ENCODE measurements at regions not wholly inside any gene's neighbourhood (a gene's known extent, or its start where the extent isn't known, plus 50 kb on each side); places are given as distances from the start of the nearest gene placed in this dataset.

GRCh38 chr22:46026899-46027210 lies 49.9 kb upstream of the WNT7B start:
- peaks cover 0 to 16% (median 3%) of the 10 kb centered on the region in 4 donors for H3K4me1 ChIP-seq
- H3K4me3 ChIP-seq, result peak overlapping the region; percentile 30 to 58 (median 46)
- H3K27me3 ChIP-seq, result no peaks in the 10 kb centered on the region
- peak overlapping the region; percentile 38 to 79 (median 63) for H3K27ac ChIP-seq
- no peak for TF ChIP-seq CTCF (IDR thresholded peaks at IDR 0.05)
- TF ChIP-seq POLR2A (IDR thresholded peaks at IDR 0.05), result no peak
- no peaks in the 10 kb centered on the region for H3K9me3 ChIP-seq
- no peaks in the 10 kb centered on the region for H3K36me3 ChIP-seq
- DNase-seq, result no peak

DNA sequence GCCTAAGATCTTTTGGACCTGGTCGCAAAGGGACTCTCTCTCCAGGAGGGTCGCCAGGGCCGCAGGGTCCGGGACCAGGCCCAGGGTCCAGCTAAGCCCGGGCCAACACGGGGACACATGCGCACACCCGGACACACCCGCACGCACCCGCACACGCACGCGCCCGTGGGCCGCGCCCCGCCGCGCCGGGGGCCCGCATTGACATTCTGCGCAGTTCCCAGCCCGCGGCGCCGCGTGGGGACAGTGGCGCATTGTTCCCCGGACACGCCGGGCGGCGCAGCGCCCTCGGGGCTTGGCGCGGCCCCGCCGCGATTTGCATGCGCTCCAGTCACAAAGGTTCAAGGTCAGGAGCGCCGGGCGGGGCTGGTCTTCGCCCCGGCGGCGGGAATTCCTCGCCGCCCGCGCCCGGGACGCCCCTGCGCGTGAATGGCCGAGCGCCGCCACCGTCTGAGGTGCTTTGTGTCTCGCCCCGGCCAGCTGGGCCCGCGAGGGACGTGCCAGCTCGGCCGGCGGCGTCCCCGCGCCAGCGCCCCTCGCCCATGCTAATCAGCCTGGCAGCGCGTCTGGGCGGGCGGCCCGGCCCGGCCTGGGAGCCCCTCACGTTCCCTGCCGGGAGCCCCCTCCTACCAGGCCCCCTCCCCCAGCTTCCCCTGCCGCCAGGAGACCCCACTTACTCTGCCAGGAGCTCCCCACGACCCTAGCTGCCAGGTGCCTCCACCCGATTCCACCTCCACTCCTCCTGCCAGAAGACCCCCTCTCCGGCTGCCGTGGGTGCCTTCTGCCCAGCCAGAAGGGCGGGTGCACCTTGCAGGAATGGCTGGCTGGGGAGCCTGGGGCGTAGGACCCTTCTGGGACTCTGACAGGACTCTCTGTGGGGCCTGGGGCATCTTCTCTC lies 50.5 kb upstream of the WNT7B start:
- TF ChIP-seq CTCF (IDR thresholded peaks at IDR 0.05), result peak in 3 of 6 experiments; percentile 6 to 57 (median 51)
- TF ChIP-seq POLR2A (IDR thresholded peaks at IDR 0.05), result peak; percentile 36 to 47
- Histone ChIP-seq H3K27me3 (no peaks in the 10 kb centered on the region), H3K27ac (peak overlapping the region; percentile 38 to 79 (median 63)), H3K4me1 (peaks cover 0 to 16% (median 3%) of the 10 kb centered on the region in 4 donors), H3K9me3 (no peaks in the 10 kb centered on the region), H3K36me3 (no peaks in the 10 kb centered on the region), H3K4me3 (peak overlapping the region; percentile 30 to 58 (median 46))
- DNase-seq, result peak in 2 of 3 donors; percentile 86 to 90

DNA sequence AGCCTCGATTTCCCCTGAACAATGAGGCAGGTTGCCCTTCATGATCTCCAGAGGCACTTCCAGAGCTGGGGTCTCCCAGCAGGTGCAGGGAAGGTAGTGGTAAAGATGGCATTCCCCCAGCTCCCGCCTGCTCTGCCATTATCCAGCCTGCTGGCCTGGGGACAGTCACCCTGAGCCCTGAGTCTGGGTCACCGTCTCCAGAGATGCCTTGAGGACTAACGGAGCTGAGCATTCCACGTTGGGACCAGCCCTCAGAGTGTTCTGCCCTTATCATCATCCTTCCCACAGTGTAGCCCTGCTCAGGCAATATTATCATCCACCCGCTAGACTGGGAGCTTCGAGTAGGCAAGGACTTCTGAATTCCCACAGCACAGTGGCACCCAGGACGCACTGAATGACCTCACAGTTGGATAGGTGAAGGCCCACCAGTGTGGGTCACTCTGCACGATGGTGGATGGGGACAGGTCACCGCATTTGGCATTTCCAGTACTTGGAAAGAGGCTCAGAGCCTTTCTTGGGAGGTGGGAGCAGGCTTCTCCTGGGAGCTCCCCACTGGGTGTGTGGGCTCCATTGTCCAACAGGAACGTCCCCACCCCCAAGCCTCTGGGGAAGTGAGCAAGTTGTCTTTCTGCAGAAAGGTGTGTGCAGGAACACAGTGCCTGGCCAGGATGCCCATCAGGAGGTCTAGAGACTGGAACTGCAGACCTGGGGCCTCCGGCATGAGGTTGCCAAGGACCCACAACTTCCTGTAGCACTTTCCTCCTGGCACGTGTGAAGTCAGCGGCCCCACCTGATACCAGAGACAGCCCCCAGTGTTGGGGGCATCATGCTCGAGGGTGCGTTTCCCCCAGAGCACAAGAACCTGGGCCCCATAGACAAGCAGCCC lies 51.4 kb upstream of the WNT7B start:
- Histone ChIP-seq H3K36me3 (no peaks in the 10 kb centered on the region), H3K9me3 (no peaks in the 10 kb centered on the region), H3K27me3 (no peaks in the 10 kb centered on the region), H3K4me3 (no peak overlapping the region), H3K4me1 (peaks cover 0 to 16% (median 3%) of the 10 kb centered on the region in 4 donors), H3K27ac (peak overlapping the region; percentile 38 to 79 (median 63))
- peak in 2 of 3 donors; percentile 42 to 43 for DNase-seq
- TF ChIP-seq POLR2A (IDR thresholded peaks at IDR 0.05) (no peak), CTCF (IDR thresholded peaks at IDR 0.05) (no peak)

GRCh38 chr22:46029036-46029435 lies 52.1 kb upstream of the WNT7B start:
- H3K4me1 ChIP-seq, result peaks cover 0 to 16% (median 3%) of the 10 kb centered on the region in 4 donors
- no peak overlapping the region for H3K4me3 ChIP-seq
- peak in 1 of 3 donors; percentile 19 for DNase-seq
- no peaks in the 10 kb centered on the region for H3K9me3 ChIP-seq
- no peak overlapping the region for H3K27ac ChIP-seq
- no peak for TF ChIP-seq POLR2A (IDR thresholded peaks at IDR 0.05)
- no peak for TF ChIP-seq CTCF (IDR thresholded peaks at IDR 0.05)
- H3K36me3 ChIP-seq, result no peaks in the 10 kb centered on the region
- no peaks in the 10 kb centered on the region for H3K27me3 ChIP-seq

DNA sequence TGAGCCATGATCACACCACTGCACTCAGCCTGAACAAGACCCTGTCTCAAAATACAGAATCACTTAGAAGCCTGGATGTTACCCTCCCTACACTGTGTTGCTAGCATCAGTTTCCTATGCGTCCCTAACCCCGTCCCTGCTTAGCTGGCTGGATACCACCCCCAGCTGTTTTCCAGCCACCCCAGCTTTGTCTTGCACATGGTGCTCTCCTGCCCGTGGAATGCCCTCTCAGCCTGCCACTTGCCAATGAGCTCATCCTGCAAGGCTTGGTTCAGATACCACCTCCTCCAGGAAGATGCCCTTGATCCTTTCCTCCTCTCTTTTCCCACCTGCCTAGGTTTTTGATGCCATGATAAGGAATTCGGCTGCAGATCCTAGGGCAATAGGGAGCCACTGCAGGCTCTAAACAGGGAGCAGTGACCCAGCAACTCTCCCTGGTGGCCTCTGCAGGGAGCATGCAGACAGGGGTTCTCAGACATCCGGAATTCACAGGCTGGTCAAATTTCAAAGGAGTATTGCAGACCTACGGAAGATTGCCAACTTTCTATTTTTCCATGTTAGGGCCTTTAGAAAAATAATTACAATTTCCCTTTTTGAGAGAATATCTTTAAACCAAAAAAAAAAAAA lies 52.7 kb upstream of the WNT7B start:
- DNase-seq, result peak in 2 of 3 donors; percentile 19 to 34
- Histone ChIP-seq H3K4me1 (peaks cover 0 to 18% (median 3%) of the 10 kb centered on the region in 4 donors), H3K4me3 (no peak overlapping the region), H3K9me3 (no peaks in the 10 kb centered on the region), H3K36me3 (no peaks in the 10 kb centered on the region), H3K27me3 (no peaks in the 10 kb centered on the region), H3K27ac (no peak overlapping the region)
- no peak for TF ChIP-seq CTCF (IDR thresholded peaks at IDR 0.05)
- no peak for TF ChIP-seq POLR2A (IDR thresholded peaks at IDR 0.05)
